ENCODE measurements at regions not wholly inside any gene's neighbourhood (a gene's known extent, or its start where the extent isn't known, plus 50 kb on each side); places are given as distances from the start of the nearest gene placed in this dataset.

- DNase-seq (ENCODE audit: low spot score), result no peak
These were observed 185.6 kb downstream of the TBX5 start for GRCh38 chr12:114220311-114220710.

DNA sequence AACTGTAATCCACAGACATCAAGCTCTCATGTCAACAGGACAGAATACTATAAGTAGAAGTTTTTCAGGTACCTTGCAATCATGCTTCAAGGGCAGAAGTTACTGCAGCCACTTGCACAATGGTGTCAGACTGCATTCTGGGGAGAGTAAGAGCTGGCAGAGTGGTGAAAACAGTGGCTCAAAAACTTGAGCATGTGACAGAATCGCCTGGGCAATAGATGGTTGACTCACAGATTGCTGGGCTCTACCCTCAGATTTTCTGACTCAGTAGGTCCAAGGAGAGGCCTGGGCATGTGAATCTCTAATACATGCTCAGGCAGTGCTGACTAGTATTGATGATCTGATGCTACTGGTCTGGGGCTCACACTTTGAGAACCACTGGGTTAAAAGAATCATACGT lies 187.8 kb downstream of the TBX5 start:
- no peak for DNase-seq (ENCODE audit: low spot score)
- Histone ChIP-seq H3K27ac (ENCODE audit: low read depth, low read length, poor library complexity, severe bottlenecking) (no peak overlapping the region), H3K36me3 (ENCODE audit: insufficient read depth, low read length, poor library complexity, severe bottlenecking) (no peaks in the 10 kb centered on the region), H3K4me3 (ENCODE audit: low read depth, low read length, poor library complexity, severe bottlenecking) (no peak overlapping the region), H3K9me3 (ENCODE audit: low read depth, low read length, poor library complexity, severe bottlenecking) (no peaks in the 10 kb centered on the region), H3K4me1 (ENCODE audit: insufficient read depth, low read length, poor library complexity, severe bottlenecking) (no peaks in the 10 kb centered on the region), H3K27me3 (replicated peaks; ENCODE audit: insufficient read depth, low read depth, low read length, poor library complexity) (peaks cover 2% of the 10 kb centered on the region)
- TF ChIP-seq, protein P1, sequence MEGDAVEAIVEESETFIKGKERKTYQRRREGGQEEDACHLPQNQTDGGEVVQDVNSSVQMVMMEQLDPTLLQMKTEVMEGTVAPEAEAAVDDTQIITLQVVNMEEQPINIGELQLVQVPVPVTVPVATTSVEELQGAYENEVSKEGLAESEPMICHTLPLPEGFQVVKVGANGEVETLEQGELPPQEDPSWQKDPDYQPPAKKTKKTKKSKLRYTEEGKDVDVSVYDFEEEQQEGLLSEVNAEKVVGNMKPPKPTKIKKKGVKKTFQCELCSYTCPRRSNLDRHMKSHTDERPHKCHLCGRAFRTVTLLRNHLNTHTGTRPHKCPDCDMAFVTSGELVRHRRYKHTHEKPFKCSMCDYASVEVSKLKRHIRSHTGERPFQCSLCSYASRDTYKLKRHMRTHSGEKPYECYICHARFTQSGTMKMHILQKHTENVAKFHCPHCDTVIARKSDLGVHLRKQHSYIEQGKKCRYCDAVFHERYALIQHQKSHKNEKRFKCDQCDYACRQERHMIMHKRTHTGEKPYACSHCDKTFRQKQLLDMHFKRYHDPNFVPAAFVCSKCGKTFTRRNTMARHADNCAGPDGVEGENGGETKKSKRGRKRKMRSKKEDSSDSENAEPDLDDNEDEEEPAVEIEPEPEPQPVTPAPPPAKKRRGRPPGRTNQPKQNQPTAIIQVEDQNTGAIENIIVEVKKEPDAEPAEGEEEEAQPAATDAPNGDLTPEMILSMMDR (conservative IDR thresholded peaks at IDR 0.05; ENCODE audit: low read depth, low read length), result no peak
- ChIA-PET POLR2A (ENCODE audit: low non-redundant PET) (no interaction called here), CTCF (no interaction called here)
- intact Hi-C loops (cut with micrococcal nuclease; ENCODE audit: unreplicated experiment), result no loop called here
- no TSS peak for BruUV-seq (replicated peaks)

More at GRCh38 chr12:114220311-114220710, 185.6 kb downstream of the TBX5 start:
- Histone ChIP-seq H3K27me3 (replicated peaks; ENCODE audit: insufficient read depth, low read depth, low read length, poor library complexity) (peaks cover 6% of the 10 kb centered on the region), H3K36me3 (ENCODE audit: insufficient read depth, low read length, poor library complexity, severe bottlenecking) (no peaks in the 10 kb centered on the region), H3K4me3 (ENCODE audit: low read depth, low read length, poor library complexity, severe bottlenecking) (no peak overlapping the region), H3K4me1 (ENCODE audit: insufficient read depth, low read length, poor library complexity, severe bottlenecking) (no peaks in the 10 kb centered on the region), H3K27ac (ENCODE audit: low read depth, low read length, poor library complexity, severe bottlenecking) (no peak overlapping the region), H3K9me3 (ENCODE audit: low read depth, low read length, poor library complexity, severe bottlenecking) (no peaks in the 10 kb centered on the region)
- BruUV-seq (replicated peaks), result no TSS peak
- ChIA-PET CTCF (no interaction called here), POLR2A (ENCODE audit: low non-redundant PET) (no interaction called here)
- intact Hi-C loops (cut with micrococcal nuclease; ENCODE audit: unreplicated experiment), result no loop called here
- TF ChIP-seq EZH2 (IDR thresholded peaks at IDR 0.05; ENCODE audit: borderline replicate concordance, low read depth, low read length, poor library complexity, severe bottlenecking), result no peak
- TF ChIP-seq, protein P1 (conservative IDR thresholded peaks at IDR 0.05; ENCODE audit: low read depth, low read length), result no peak

GRCh38 chr12:114215746-114216145 lies 190.2 kb downstream of the TBX5 start:
- TF ChIP-seq EZH2 (IDR thresholded peaks at IDR 0.05; ENCODE audit: borderline replicate concordance, low read depth, low read length, poor library complexity, severe bottlenecking), result no peak
- TF ChIP-seq, protein P1 (conservative IDR thresholded peaks at IDR 0.05; ENCODE audit: low read depth, low read length), result no peak
- H3K4me1 ChIP-seq (ENCODE audit: insufficient read depth, low read length, poor library complexity, severe bottlenecking), result no peaks in the 10 kb centered on the region
- BruUV-seq (replicated peaks), result no TSS peak
- no peak for DNase-seq (ENCODE audit: low spot score)
- no peaks in the 10 kb centered on the region for H3K36me3 ChIP-seq (ENCODE audit: insufficient read depth, low read length, poor library complexity, severe bottlenecking)
- intact Hi-C loops (cut with micrococcal nuclease; ENCODE audit: unreplicated experiment), result no loop called here
- H3K27ac ChIP-seq (ENCODE audit: low read depth, low read length, poor library complexity, severe bottlenecking), result no peak overlapping the region
- ChIA-PET POLR2A (ENCODE audit: low non-redundant PET) (no interaction called here), CTCF (no interaction called here)
- no peak overlapping the region for H3K4me3 ChIP-seq (ENCODE audit: low read depth, low read length, poor library complexity, severe bottlenecking)
- no peaks in the 10 kb centered on the region for H3K27me3 ChIP-seq (replicated peaks; ENCODE audit: insufficient read depth, low read depth, low read length, poor library complexity)
- H3K9me3 ChIP-seq (ENCODE audit: low read depth, low read length, poor library complexity, severe bottlenecking), result no peaks in the 10 kb centered on the region

All from A673 (cell line).